SK-N-SH treated with all-trans-retinoic acid at 6 μM for 48 hours (cell line): ENCODE measurements at regions not wholly inside any gene's neighbourhood (a gene's known extent, or its start where the extent isn't known, plus 50 kb on each side); places are given as distances from the start of the nearest gene placed in this dataset.

Experiments
- ATAC-seq: fragments of 200-7000 bp; cut with Tn5 transposase; 3 replicates; pipeline ENCODE4 v1.9.1; 2020; ENCODE audit warnings: mild to moderate bottlenecking, moderate library complexity
- ARNTL ChIP-seq: fragments of 450-650 bp; formaldehyde crosslinking; IDR thresholded peaks from 2 replicates; pipeline ENCODE4 v1.5.0; 2020; ENCODE audit warnings: low read depth, mild to moderate bottlenecking, moderate library complexity, borderline replicate concordance
- CSDC2 ChIP-seq: fragments of 250-450 bp; sonication (Bioruptor Pico); IDR thresholded peaks from 2 replicates; pipeline ENCODE4 v1.5.0; 2020; ENCODE audit warnings: mild to moderate bottlenecking, moderate library complexity
- ISL1 ChIP-seq: fragments of 250-450 bp; sonication (Bioruptor Pico); IDR thresholded peaks from 2 replicates; pipeline ENCODE4 v2.1.2; 2022; ENCODE audit warnings: mild to moderate bottlenecking, moderate library complexity
- OSR1 ChIP-seq: fragments of 250-450 bp; sonication (Bioruptor Pico); IDR thresholded peaks from 2 replicates; pipeline ENCODE4 v1.8.0; 2022; ENCODE audit warnings: moderate library complexity, mild to moderate bottlenecking, inconsistent platforms
- PPARA ChIP-seq: fragments of 250-450 bp; sonication (Bioruptor Pico); IDR thresholded peaks from 2 replicates; pipeline ENCODE4 v1.5.0; 2020; ENCODE audit warnings: mild to moderate bottlenecking, borderline replicate concordance
- RARB ChIP-seq: fragments of 250-450 bp; sonication (Bioruptor Pico); IDR thresholded peaks from 2 replicates; pipeline ENCODE4 v1.8.0; 2021; ENCODE audit warnings: mild to moderate bottlenecking, moderate library complexity
- ZC3H10 ChIP-seq: fragments of 250-450 bp; sonication (Bioruptor Pico); IDR thresholded peaks from 2 replicates; pipeline ENCODE4 v1.5.1; 2021; ENCODE audit warnings: mild to moderate bottlenecking, moderate library complexity
- ZNF565 ChIP-seq: fragments of 450-650 bp; formaldehyde crosslinking; conservative IDR thresholded peaks from 2 replicates; pipeline ENCODE4 v1.5.0; 2020; ENCODE audit warnings: low read depth, mild to moderate bottlenecking, moderate library complexity
- ZNF70 ChIP-seq: fragments of 450-650 bp; formaldehyde crosslinking; IDR thresholded peaks from 2 replicates; pipeline ENCODE4 v1.5.0; 2020; ENCODE audit warnings: mild to moderate bottlenecking, moderate library complexity
- ZNF8 ChIP-seq: fragments of 450-650 bp; formaldehyde crosslinking; IDR thresholded peaks from 2 replicates; pipeline ENCODE4 v1.5.0; 2020; ENCODE audit warnings: mild to moderate bottlenecking, moderate library complexity
- TF ChIP-seq, protein P1 (sequence below): fragments of 250-450 bp; sonication (Bioruptor Pico); IDR thresholded peaks from 2 replicates; pipeline ENCODE4 v1.5.0; 2020; ENCODE audit warnings: mild to moderate bottlenecking, moderate library complexity
- TF ChIP-seq, protein P2 (sequence below): fragments of 250-450 bp; sonication (Bioruptor Pico); IDR thresholded peaks from 2 replicates; pipeline ENCODE4 v1.5.1; 2020; ENCODE audit warnings: low read depth, mild to moderate bottlenecking, moderate library complexity
- TF ChIP-seq, protein P3 (sequence below): fragments of 250-450 bp; sonication (Bioruptor Pico); IDR thresholded peaks from 2 replicates; pipeline ENCODE4 v1.8.0; 2020; ENCODE audit warnings: mild to moderate bottlenecking, moderate library complexity, borderline replicate concordance
- TF ChIP-seq, protein P4 (sequence below): fragments of 250-450 bp; sonication (Bioruptor Pico); IDR thresholded peaks from 2 replicates; pipeline ENCODE4 v1.5.1; 2021; ENCODE audit warnings: mild to moderate bottlenecking, moderate library complexity

DNA sequence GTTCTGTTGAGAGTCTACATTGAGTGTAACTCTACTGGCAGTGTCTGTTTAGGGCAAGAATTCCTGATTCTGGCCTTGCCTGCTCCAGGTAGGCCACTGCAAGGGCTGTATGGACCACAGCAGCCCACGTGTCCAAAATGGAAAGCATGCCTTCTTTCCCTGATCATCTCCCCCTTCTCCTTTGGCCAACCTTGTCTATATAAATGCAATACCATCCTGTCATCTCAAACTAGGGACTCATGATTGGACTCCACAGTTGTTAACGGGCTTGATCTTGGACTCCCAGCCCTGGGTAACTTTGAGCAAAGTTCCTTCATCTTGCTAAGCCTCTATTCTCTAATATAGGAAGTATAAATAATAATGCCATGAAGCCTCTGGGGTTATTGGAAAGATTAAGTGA is 533.6 kb downstream of the BNC2 start (continued):
- TF ChIP-seq, protein P1, sequence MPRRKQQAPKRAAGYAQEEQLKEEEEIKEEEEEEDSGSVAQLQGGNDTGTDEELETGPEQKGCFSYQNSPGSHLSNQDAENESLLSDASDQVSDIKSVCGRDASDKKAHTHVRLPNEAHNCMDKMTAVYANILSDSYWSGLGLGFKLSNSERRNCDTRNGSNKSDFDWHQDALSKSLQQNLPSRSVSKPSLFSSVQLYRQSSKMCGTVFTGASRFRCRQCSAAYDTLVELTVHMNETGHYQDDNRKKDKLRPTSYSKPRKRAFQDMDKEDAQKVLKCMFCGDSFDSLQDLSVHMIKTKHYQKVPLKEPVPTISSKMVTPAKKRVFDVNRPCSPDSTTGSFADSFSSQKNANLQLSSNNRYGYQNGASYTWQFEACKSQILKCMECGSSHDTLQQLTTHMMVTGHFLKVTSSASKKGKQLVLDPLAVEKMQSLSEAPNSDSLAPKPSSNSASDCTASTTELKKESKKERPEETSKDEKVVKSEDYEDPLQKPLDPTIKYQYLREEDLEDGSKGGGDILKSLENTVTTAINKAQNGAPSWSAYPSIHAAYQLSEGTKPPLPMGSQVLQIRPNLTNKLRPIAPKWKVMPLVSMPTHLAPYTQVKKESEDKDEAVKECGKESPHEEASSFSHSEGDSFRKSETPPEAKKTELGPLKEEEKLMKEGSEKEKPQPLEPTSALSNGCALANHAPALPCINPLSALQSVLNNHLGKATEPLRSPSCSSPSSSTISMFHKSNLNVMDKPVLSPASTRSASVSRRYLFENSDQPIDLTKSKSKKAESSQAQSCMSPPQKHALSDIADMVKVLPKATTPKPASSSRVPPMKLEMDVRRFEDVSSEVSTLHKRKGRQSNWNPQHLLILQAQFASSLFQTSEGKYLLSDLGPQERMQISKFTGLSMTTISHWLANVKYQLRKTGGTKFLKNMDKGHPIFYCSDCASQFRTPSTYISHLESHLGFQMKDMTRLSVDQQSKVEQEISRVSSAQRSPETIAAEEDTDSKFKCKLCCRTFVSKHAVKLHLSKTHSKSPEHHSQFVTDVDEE (CRISPR knock-in tag): no peak
- TF ChIP-seq RARB (CRISPR knock-in tag): no peak
- TF ChIP-seq, protein P2, sequence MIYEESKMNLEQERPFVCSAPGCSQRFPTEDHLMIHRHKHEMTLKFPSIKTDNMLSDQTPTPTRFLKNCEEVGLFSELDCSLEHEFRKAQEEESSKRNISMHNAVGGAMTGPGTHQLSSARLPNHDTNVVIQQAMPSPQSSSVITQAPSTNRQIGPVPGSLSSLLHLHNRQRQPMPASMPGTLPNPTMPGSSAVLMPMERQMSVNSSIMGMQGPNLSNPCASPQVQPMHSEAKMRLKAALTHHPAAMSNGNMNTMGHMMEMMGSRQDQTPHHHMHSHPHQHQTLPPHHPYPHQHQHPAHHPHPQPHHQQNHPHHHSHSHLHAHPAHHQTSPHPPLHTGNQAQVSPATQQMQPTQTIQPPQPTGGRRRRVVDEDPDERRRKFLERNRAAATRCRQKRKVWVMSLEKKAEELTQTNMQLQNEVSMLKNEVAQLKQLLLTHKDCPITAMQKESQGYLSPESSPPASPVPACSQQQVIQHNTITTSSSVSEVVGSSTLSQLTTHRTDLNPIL (CRISPR knock-in tag): no peak

GRCh38 chr9:16337322-16338029 is 533.0 kb downstream of the BNC2 start:
- TF ChIP-seq ZNF565 (CRISPR knock-in tag) (no peak), ZC3H10 (CRISPR knock-in tag) (peak; percentile 29; the same call in 1 of the 2 replicates), ISL1 (CRISPR knock-in tag) (peak; percentile 57; the same call in 1 of the 2 replicates)
- TF ChIP-seq, protein P3, sequence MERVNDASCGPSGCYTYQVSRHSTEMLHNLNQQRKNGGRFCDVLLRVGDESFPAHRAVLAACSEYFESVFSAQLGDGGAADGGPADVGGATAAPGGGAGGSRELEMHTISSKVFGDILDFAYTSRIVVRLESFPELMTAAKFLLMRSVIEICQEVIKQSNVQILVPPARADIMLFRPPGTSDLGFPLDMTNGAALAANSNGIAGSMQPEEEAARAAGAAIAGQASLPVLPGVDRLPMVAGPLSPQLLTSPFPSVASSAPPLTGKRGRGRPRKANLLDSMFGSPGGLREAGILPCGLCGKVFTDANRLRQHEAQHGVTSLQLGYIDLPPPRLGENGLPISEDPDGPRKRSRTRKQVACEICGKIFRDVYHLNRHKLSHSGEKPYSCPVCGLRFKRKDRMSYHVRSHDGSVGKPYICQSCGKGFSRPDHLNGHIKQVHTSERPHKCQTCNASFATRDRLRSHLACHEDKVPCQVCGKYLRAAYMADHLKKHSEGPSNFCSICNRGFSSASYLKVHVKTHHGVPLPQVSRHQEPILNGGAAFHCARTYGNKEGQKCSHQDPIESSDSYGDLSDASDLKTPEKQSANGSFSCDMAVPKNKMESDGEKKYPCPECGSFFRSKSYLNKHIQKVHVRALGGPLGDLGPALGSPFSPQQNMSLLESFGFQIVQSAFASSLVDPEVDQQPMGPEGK (CRISPR knock-in tag): 0 out of 2 replicates have a peak, but pooled peaks have one; percentile 8

GRCh38 chr9:16341177-16341576 is 529.3 kb downstream of the BNC2 start:
- TF ChIP-seq RARB (CRISPR knock-in tag) (no peak), OSR1 (CRISPR knock-in tag) (no peak), ZNF8 (CRISPR knock-in tag) (no peak), ARNTL (CRISPR knock-in tag) (no peak), PPARA (CRISPR knock-in tag) (no peak), ZNF565 (CRISPR knock-in tag) (no peak), ZNF70 (CRISPR knock-in tag) (no peak), CSDC2 (CRISPR knock-in tag) (no peak)
- TF ChIP-seq, protein P4, sequence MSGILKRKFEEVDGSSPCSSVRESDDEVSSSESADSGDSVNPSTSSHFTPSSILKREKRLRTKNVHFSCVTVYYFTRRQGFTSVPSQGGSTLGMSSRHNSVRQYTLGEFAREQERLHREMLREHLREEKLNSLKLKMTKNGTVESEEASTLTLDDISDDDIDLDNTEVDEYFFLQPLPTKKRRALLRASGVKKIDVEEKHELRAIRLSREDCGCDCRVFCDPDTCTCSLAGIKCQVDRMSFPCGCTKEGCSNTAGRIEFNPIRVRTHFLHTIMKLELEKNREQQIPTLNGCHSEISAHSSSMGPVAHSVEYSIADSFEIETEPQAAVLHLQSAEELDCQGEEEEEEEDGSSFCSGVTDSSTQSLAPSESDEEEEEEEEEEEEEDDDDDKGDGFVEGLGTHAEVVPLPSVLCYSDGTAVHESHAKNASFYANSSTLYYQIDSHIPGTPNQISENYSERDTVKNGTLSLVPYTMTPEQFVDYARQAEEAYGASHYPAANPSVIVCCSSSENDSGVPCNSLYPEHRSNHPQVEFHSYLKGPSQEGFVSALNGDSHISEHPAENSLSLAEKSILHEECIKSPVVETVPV (CRISPR knock-in tag): no peak
- ATAC-seq: peak; percentile 33

More at GRCh38 chr9:16337322-16338029, 533.0 kb downstream of the BNC2 start:
- ATAC-seq: peak; percentile 54

- ATAC-seq: no peak
- TF ChIP-seq ZNF8 (CRISPR knock-in tag) (no peak), OSR1 (CRISPR knock-in tag) (no peak), RARB (CRISPR knock-in tag) (no peak), PPARA (CRISPR knock-in tag) (no peak), CSDC2 (CRISPR knock-in tag) (no peak)
These were observed 528.0 kb downstream of the BNC2 start for GRCh38 chr9:16342246-16343020.
